ENCODE measurements at regions not wholly inside any gene's neighbourhood (a gene's known extent, or its start where the extent isn't known, plus 50 kb on each side); places are given as distances from the start of the nearest gene placed in this dataset.

DNA sequence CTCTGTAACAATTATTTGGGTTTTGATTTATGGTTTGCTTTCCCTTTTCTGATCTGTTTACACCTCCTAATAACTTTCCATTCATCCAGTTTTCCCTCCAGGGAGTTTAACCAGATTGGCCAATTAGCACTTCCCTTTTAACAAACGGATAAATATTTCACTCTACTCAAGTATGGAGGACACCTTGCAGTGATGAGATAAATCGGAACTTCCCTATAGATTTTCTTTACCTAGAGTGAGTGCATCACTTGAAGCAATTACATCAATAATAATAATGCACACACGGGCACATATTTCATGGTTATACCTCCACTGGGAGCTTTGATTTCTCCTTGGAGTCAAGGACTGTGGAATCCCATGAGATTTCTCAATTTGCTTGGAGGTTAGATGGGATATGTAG is 239.1 kb upstream of the CFAP20DC start:
- no peaks in the 10 kb centered on the region for H3K9me3 ChIP-seq
- H3K36me3 ChIP-seq: no peaks in the 10 kb centered on the region
- 52 to 53% methylated on average over 3 of the region's 3 CpGs for WGBS, 2 donors
- H3K4me3 ChIP-seq: no peak overlapping the region
- no peaks in the 10 kb centered on the region for H3K4me1 ChIP-seq
- no peak for DNase-seq
- intact Hi-C loops (cut with DNase I): no loop called here
- H3K27me3 ChIP-seq: no peaks in the 10 kb centered on the region
- H3K27ac ChIP-seq: no peak overlapping the region
- TF ChIP-seq EP300 (IDR thresholded peaks at IDR 0.05) (no peak), POLR2AphosphoS5 (IDR thresholded peaks at IDR 0.05) (no peak), POLR2A (IDR thresholded peaks at IDR 0.05) (no peak), CTCF (IDR thresholded peaks at IDR 0.05) (no peak)

DNA sequence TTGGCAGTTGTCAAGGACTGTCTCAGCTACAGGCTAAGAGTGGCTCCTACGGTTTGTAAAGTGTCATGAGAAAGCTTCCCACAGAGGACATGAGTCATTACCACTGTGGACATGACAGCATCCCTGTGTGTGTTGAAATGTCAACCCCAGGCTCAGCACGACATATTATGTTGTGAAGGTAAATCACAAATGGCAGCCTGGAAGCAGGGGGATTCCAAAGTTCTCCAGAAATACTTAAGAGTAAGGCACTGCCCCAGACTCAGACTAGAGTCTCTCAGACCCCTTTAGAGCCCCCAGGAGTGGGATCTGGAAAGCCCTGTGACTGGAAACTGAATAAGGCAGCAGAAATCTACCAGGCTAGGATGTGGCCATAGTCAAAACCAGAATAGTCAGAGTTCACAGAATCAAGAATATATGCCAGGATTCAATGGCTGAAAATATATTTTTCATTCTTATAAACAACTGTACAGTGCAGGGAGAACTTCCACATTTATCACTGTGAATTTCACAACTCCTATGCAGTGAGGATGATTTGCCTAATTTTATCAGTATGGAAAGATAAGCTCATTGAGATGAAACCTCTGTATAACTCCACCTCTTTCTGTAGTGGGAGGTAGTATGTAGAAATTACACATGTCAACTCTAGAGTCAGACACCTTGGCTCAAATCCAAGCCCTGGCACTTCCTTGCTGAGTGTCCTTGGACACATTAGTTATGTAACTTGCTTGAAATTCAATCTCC is 237.1 kb upstream of the CFAP20DC start:
- no peak overlapping the region for H3K27ac ChIP-seq
- intact Hi-C loops (cut with DNase I): no loop called here
- H3K27me3 ChIP-seq: no peaks in the 10 kb centered on the region
- H3K36me3 ChIP-seq: no peaks in the 10 kb centered on the region
- no peak overlapping the region for H3K4me3 ChIP-seq
- H3K4me1 ChIP-seq: no peaks in the 10 kb centered on the region
- peaks cover 0 to 2% (median 0%) of the 10 kb centered on the region in 4 donors for H3K9me3 ChIP-seq
- TF ChIP-seq POLR2A (IDR thresholded peaks at IDR 0.05) (no peak), POLR2AphosphoS5 (IDR thresholded peaks at IDR 0.05) (no peak)
- WGBS, 2 donors: 70 to 71% methylated on average over 2 of the region's 2 CpGs
- no peak for DNase-seq

GRCh38 chr3:59285560-59285959 is 235.7 kb upstream of the CFAP20DC start:
- Histone ChIP-seq H3K4me3 (no peak overlapping the region), H3K9me3 (peaks cover 0 to 2% (median 0%) of the 10 kb centered on the region in 4 donors), H3K27ac (no peak overlapping the region), H3K36me3 (no peaks in the 10 kb centered on the region), H3K4me1 (no peaks in the 10 kb centered on the region), H3K27me3 (no peaks in the 10 kb centered on the region)
- TF ChIP-seq POLR2A (IDR thresholded peaks at IDR 0.05): no peak
- intact Hi-C loops (cut with DNase I): no loop called here
- WGBS, 2 donors: 70 to 78% methylated on average over 2 of the region's 2 CpGs
- DNase-seq: no peak

DNA sequence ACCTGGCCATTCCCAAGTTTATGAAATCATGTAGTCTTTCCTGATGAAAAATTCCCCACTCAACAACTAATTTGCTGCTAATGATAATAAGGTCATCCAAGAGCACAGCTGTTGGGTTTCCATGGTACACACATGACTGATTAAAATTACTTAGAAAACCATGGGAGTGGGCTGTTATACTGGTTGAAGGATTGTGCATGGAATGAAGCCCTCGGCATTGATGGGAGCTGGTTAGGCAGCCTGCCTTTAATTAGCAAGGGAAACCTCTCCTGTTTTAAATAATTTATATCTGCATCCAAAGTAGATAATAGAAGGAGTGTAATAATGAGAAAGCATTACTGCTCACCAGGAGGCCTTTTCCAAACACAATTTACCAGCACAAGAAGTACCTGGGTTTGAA is 235.1 kb upstream of the CFAP20DC start:
- TF ChIP-seq POLR2A (IDR thresholded peaks at IDR 0.05): no peak
- no peak for TF ChIP-seq EP300 (IDR thresholded peaks at IDR 0.05)
- no peak overlapping the region for H3K4me3 ChIP-seq
- H3K27ac ChIP-seq: no peak overlapping the region
- H3K9me3 ChIP-seq: peaks cover 0 to 2% (median 0%) of the 10 kb centered on the region in 4 donors
- H3K4me1 ChIP-seq: no peaks in the 10 kb centered on the region
- 86 to 94% methylated on average over 1 of the region's 1 CpG for WGBS, 2 donors
- H3K27me3 ChIP-seq: no peaks in the 10 kb centered on the region
- intact Hi-C loops (cut with DNase I): no loop called here
- DNase-seq: no peak
- H3K36me3 ChIP-seq: no peaks in the 10 kb centered on the region

DNA sequence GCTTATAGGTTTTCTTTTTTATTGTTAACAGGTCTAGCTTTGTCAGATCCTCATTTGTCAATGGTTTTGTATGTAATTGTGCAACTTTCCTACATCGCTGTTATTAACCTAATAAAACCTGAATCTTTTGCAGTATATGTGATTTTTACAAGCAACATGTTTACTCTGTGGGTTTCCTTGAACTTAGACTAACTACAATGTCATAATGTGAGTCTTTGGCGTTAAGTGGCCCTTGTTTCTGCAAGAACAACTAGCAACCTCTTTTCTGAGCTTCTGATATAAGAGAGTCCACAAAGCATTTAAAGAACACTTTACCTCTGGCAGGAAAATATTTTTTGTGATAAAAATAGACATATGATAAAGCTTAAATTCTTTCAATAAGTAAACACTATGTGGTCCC is 230.3 kb upstream of the CFAP20DC start:
- peaks cover 0 to 2% (median 0%) of the 10 kb centered on the region in 4 donors for H3K9me3 ChIP-seq
- H3K27me3 ChIP-seq: no peaks in the 10 kb centered on the region
- no peak for TF ChIP-seq POLR2AphosphoS5 (IDR thresholded peaks at IDR 0.05)
- TF ChIP-seq POLR2A (IDR thresholded peaks at IDR 0.05): no peak
- TF ChIP-seq CTCF (IDR thresholded peaks at IDR 0.05): no peak
- TF ChIP-seq EP300 (IDR thresholded peaks at IDR 0.05): no peak
- no peak for DNase-seq
- H3K36me3 ChIP-seq: no peaks in the 10 kb centered on the region
- intact Hi-C loops (cut with DNase I): no loop called here
- H3K4me3 ChIP-seq: no peak overlapping the region
- no peak overlapping the region for H3K27ac ChIP-seq
- H3K4me1 ChIP-seq: no peaks in the 10 kb centered on the region
- 30 to 71% methylated on average over 2 of the region's 2 CpGs for WGBS, 2 donors

- H3K36me3 ChIP-seq: no peaks in the 10 kb centered on the region
- DNase-seq: no peak
- H3K27ac ChIP-seq: no peak overlapping the region
- intact Hi-C loops (cut with DNase I): no loop called here
- peaks cover 0 to 2% (median 0%) of the 10 kb centered on the region in 4 donors for H3K9me3 ChIP-seq
- H3K4me3 ChIP-seq: no peak overlapping the region
- H3K4me1 ChIP-seq: no peaks in the 10 kb centered on the region
- WGBS, 2 donors: 14 to 58% methylated on average over 1 of the region's 1 CpG
- no peaks in the 10 kb centered on the region for H3K27me3 ChIP-seq
- TF ChIP-seq EP300 (IDR thresholded peaks at IDR 0.05): no peak
- TF ChIP-seq CTCF (IDR thresholded peaks at IDR 0.05): no peak
- TF ChIP-seq POLR2AphosphoS5 (IDR thresholded peaks at IDR 0.05): no peak
- TF ChIP-seq POLR2A (IDR thresholded peaks at IDR 0.05): no peak
Observed at GRCh38 chr3:59277816-59278215, 228.0 kb upstream of the CFAP20DC start.

All from sigmoid colon (tissue), 6 donors.